K562 (cell line): ENCODE measurements at regions not wholly inside any gene's neighbourhood (a gene's known extent, or its start where the extent isn't known, plus 50 kb on each side); places are given as distances from the start of the nearest gene placed in this dataset.

Experiments
- ATAC-seq: fragments of 200-7000 bp; cut with Tn5 transposase; 3 replicates; pipeline ENCODE4 v1.9.1; 2020; ENCODE audit warnings: moderate library complexity
- BruUV-seq: library from RNA; stranded (reverse); fragments of 400-500 nt; replicated peaks from 2 replicates; lab custom pipeline; 2021; lab: Mats Ljungman, UMichigan
- CTCF ChIA-PET: fragments of 300-600 bp; formaldehyde crosslinking; extraction: SDS; loops from one replicate; lab custom pipeline; 2021; ENCODE audit warnings: low intra/inter-chr PET ratio; lab: Yijun Ruan, JAX
- POLR2A ChIA-PET: fragments of 300-600, 350-650 bp; sonication (Branson Sonifier 250); formaldehyde crosslinking; extraction: SDS; loops from one replicate; lab custom pipeline; 2021; ENCODE audit warnings: antibody characterized with exemption, inconsistent platforms; lab: Yijun Ruan, JAX
- DNase-seq, 4 experiments: peaks; one replicate each; pipeline versions ENCODE4 v3.0.0 to v3.0.0-alpha.2; 2011 to 2018; ENCODE audit warnings: low spot score in 3 of 4, mixed read lengths in 3 of 4; ENCODE audit errors: extremely low read depth in 1 of 4
- FAIRE-seq: peaks from 2 replicates; lab custom pipeline; 2011; peaks lifted over from hg19 to GRCh38; lab: Jason Lieb, UNC
- H2AFZ ChIP-seq: 2 replicates; pipeline ENCODE4 v1.6.0; 2011; ENCODE audit warnings: low read depth, low read length, control low read depth, inconsistent platforms
- H3K27ac ChIP-seq: fragments of 200-600 bp; 3 replicates; pipeline ENCODE4 v1.8.0; 2011; ENCODE audit warnings: low read depth, mild to moderate bottlenecking, control low read depth, inconsistent platforms, low read length, moderate library complexity, mixed read lengths; ENCODE audit errors: extremely low read depth
- H3K27me3 ChIP-seq, 2 experiments: fragments of 300-600 bp in 1 of 2; 2 replicates in 1 of 2; 3 replicates in 1 of 2; pipeline versions ENCODE4 v1.6.0 to v1.8.0; 2011; ENCODE audit warnings: inconsistent platforms in 2 of 2, low read length in 2 of 2, mild to moderate bottlenecking in 1 of 2, mixed read lengths in 1 of 2, moderate library complexity in 1 of 2; ENCODE audit not compliant: control insufficient read depth in 2 of 2, insufficient read depth in 2 of 2
- H3K36me3 ChIP-seq: fragments of 300-600 bp; 3 replicates; pipeline ENCODE4 v1.8.0; 2011; ENCODE audit warnings: mild to moderate bottlenecking, low read length, inconsistent platforms; ENCODE audit not compliant: control insufficient read depth, insufficient read depth
- H3K4me1 ChIP-seq, 2 experiments: fragments of 200-600 bp in 1 of 2; replicated peaks in 1 of 2; 2 replicates in 1 of 2; 3 replicates in 1 of 2; pipeline versions ENCODE4 v1.5.1 to v1.8.0; 2011; ENCODE audit warnings: inconsistent platforms in 2 of 2, low read length in 2 of 2, mild to moderate bottlenecking in 1 of 2, mixed read lengths in 1 of 2, moderate library complexity in 1 of 2; ENCODE audit not compliant: control insufficient read depth in 2 of 2, insufficient read depth in 2 of 2
- H3K4me2 ChIP-seq: 2 replicates; pipeline ENCODE4 v1.6.1; 2011; ENCODE audit warnings: low read length, control low read depth, inconsistent platforms, mixed read lengths; ENCODE audit not compliant: insufficient read depth
- H3K4me3 ChIP-seq: fragments of 200-600 bp; sonication (generic), shearing (Covaris generic); 2 replicates; pipeline ENCODE4 v1.5.1; 2016; ENCODE audit warnings: control low read depth, inconsistent platforms
- H3K79me2 ChIP-seq: fragments of 200-600 bp; 3 replicates; pipeline ENCODE4 v1.8.0; 2011; ENCODE audit warnings: low read length, inconsistent platforms; ENCODE audit not compliant: control insufficient read depth, insufficient read depth
- H3K9ac ChIP-seq, 2 experiments: 2 replicates each; pipeline versions ENCODE4 v1.6.0 to v1.6.1; 2011; ENCODE audit warnings: low read depth in 2 of 2, low read length in 2 of 2, control low read depth in 1 of 2, inconsistent platforms in 1 of 2, mild to moderate bottlenecking in 1 of 2, mixed read lengths in 1 of 2; ENCODE audit not compliant: insufficient read depth in 1 of 2
- H3K9me1 ChIP-seq: one replicate; pipeline ENCODE4 v1.6.0; 2011; ENCODE audit warnings: inconsistent platforms, mild to moderate bottlenecking, low read length, moderate library complexity; ENCODE audit not compliant: control insufficient read depth, insufficient read depth
- H3K9me3 ChIP-seq: replicated peaks from 2 replicates; pipeline ENCODE4 v1.5.1; 2011; ENCODE audit warnings: low read depth, low read length, inconsistent platforms; ENCODE audit not compliant: control insufficient read depth, insufficient read depth
- H4K20me1 ChIP-seq: replicated peaks from 2 replicates; pipeline ENCODE4 v1.6.1; 2011; ENCODE audit warnings: low read length, inconsistent platforms, mixed read lengths; ENCODE audit not compliant: control insufficient read depth, insufficient read depth
- FOXM1 ChIP-seq, 2 experiments: fragments of 450-650 bp in 1 of 2; sonication (generic) in 1 of 2; formaldehyde crosslinking in 1 of 2; IDR thresholded peaks; 2 replicates each; pipeline versions ENCODE4 v1.6.1 to v1.9.0; 2017 to 2022; ENCODE audit warnings: low read depth in 2 of 2, mild to moderate bottlenecking in 2 of 2, missing genetic modification reagents in 1 of 2, moderate library complexity in 1 of 2
- MEIS2 ChIP-seq: fragments of 450-650 bp; IDR thresholded peaks from 2 replicates; pipeline ENCODE4 v1.6.1; 2014; ENCODE audit warnings: mild to moderate bottlenecking; ENCODE audit not compliant: partially characterized antibody
- PBX2 ChIP-seq, 2 experiments: IDR thresholded peaks in 1 of 2; conservative IDR thresholded peaks in 1 of 2; 2 replicates each; pipeline ENCODE4 v1.6.1; 2016; ENCODE audit warnings: low read depth in 2 of 2, mild to moderate bottlenecking in 1 of 2, missing compliant biosample characterization in 1 of 2, missing genetic modification characterization in 1 of 2, moderate library complexity in 1 of 2
- PKNOX1 ChIP-seq: fragments of 450-650 bp; IDR thresholded peaks from 2 replicates; pipeline ENCODE4 v1.6.1; 2016
- POU5F1 ChIP-seq: fragments of 150-350 bp; IDR thresholded peaks from 2 replicates; pipeline ENCODE4 v1.6.1; 2014; ENCODE audit warnings: borderline replicate concordance, low read length, low read depth, mild to moderate bottlenecking; ENCODE audit not compliant: partially characterized antibody
- TSC22D4 ChIP-seq: fragments of 450-650 bp; IDR thresholded peaks from 2 replicates; pipeline ENCODE4 v1.6.1; 2016; ENCODE audit warnings: missing genetic modification characterization, missing biosample characterization, control low read depth
- ZNF707 ChIP-seq: fragments of 250-450 bp; sonication (Bioruptor Pico); conservative IDR thresholded peaks from 2 replicates; pipeline ENCODE4 v1.8.0; 2022; ENCODE audit warnings: inconsistent platforms, mild to moderate bottlenecking, moderate library complexity
- ZNF75A ChIP-seq: fragments of 450-650 bp; formaldehyde crosslinking; IDR thresholded peaks from 2 replicates; pipeline ENCODE4 v1.4.0; 2020; ENCODE audit warnings: mild to moderate bottlenecking
- WGBS: fragments of 100-300 bp; shearing (Covaris generic); methylation state at CpG from one replicate; pipeline ENCODE4 v1.1.6; 2016; ENCODE audit warnings: low coverage, mixed read lengths; ENCODE audit not compliant: insufficient coverage; ENCODE audit errors: missing lambda C conversion rate; 5-methylcytosine and 5-hydroxymethylcytosine counted together
- in situ Hi-C: fragments of 300-500 bp; cut with MboI; formaldehyde crosslinking; loops from 4 replicates; pipeline ENCODE4 v1.15.0; 2018; ENCODE audit warnings: inconsistent platforms, mixed read lengths
- intact Hi-C: fragments of 100-400 bp; cut with micrococcal nuclease; formaldehyde crosslinking; loops from 2 replicates; pipeline ENCODE4 v1.14.2; 2022

- TF ChIP-seq PBX2 (CRISPR knock-in tag; IDR thresholded peaks at IDR 0.05; ENCODE audit: low read depth) = no peak
- peak; percentile 39 for TF ChIP-seq PBX2 (tag; conservative IDR thresholded peaks at IDR 0.05; ENCODE audit: low read depth)
- no peak for TF ChIP-seq ZNF75A (CRISPR knock-in tag)
- peak; percentile 60; the same call in 1 of the 2 replicates for TF ChIP-seq PKNOX1
- no peak for TF ChIP-seq ZNF707 (CRISPR knock-in tag)
- no peak for TF ChIP-seq FOXM1 (IDR thresholded peaks at IDR 0.05; ENCODE audit: low read depth)
- no peak for TF ChIP-seq FOXM1 (CRISPR knock-in tag; IDR thresholded peaks at IDR 0.05; ENCODE audit: low read depth)
- no peak for TF ChIP-seq TSC22D4 (tag)
- TF ChIP-seq POU5F1 = no peak
- TF ChIP-seq MEIS2 = peak; percentile 33
- CTCF ChIA-PET = no interaction called here
Measured at GRCh38 chr18:21979171-21979560, 190.2 kb upstream of the GATA6 start.

More at GRCh38 chr18:21979171-21979560, 190.2 kb upstream of the GATA6 start:
- Histone ChIP-seq H3K36me3 (no peaks in the 10 kb centered on the region), H3K79me2 (no peaks in the 10 kb centered on the region), H3K9me3 (no peaks in the 10 kb centered on the region), H3K4me2 (no peak overlapping the region), H2AFZ (no peak overlapping the region), H3K9me1 (no peaks in the 10 kb centered on the region), H3K27ac (no peak overlapping the region), H3K4me1 (no peaks in the 10 kb centered on the region), H3K9ac (no peak overlapping the region), H3K27me3 (peaks cover 9 to 32% of the 10 kb centered on the region in 2 experiments; a peak in 4 of 5 replicates), H4K20me1 (no peaks in the 10 kb centered on the region), H3K4me3 (no peak overlapping the region)
- intact Hi-C loops (no loop called here), in situ Hi-C loops (no loop called here)
- ATAC-seq = no peak
- FAIRE-seq = no peak
- POLR2A ChIA-PET = no interaction called here
- no TSS peak for BruUV-seq
- DNase-seq = no peak
- WGBS = 2% methylated on average over 4 of the region's 4 CpGs
